Astrocyte of the cerebellum (primary cell): ENCODE measurements at regions not wholly inside any gene's neighbourhood (a gene's known extent, or its start where the extent isn't known, plus 50 kb on each side); places are given as distances from the start of the nearest gene placed in this dataset.

Experiments used
- DNase-seq: peaks from one replicate; pipeline ENCODE4 v3.0.0-alpha.2; 2011; ENCODE audit warnings: low read depth
- H3K4me3 ChIP-seq: 2 replicates; pipeline ENCODE4 v1.5.1; 2011; ENCODE audit warnings: mild to moderate bottlenecking, low read depth, low read length, moderate library complexity
- CTCF ChIP-seq: IDR thresholded peaks from 2 replicates; pipeline ENCODE4 v1.5.1; 2012; ENCODE audit warnings: low read length, low read depth, moderate library complexity, mild to moderate bottlenecking; ENCODE audit errors: missing control alignments
- in situ Hi-C: cut with HindIII; loops from 2 replicates; pipeline ENCODE4 v1.10.0; 2017; ENCODE audit warnings: low sequenced_read_pairs

DNA sequence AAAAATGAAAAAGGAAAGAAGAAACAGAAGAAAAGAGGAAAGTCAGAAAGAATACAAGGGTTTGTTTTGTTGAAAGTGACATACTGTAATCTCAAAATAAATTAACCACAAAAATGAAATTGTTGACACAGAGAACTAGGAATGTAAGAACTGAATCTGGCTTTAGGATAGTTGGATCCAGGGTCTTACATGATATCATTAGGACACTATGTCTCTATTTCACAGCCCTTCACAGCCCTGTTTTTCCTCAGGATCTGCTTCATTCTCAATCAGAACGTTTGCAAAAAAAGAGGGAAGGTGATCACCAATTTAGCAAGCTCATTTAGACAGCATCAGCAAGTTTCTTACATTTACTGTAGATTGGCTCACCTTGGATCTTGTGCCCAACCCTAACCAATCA is 188.5 kb upstream of the NREP start:
- TF ChIP-seq CTCF, result no peak
- in situ Hi-C loops, result no loop called here

GRCh38 chr5:111942661-111943401 is 185.8 kb upstream of the NREP start:
- in situ Hi-C loops, result no loop called here
- no peak overlapping the region for H3K4me3 ChIP-seq
- TF ChIP-seq CTCF, result no peak
- no peak for DNase-seq

More for the DNA sequence above, 188.5 kb upstream of the NREP start:
- DNase-seq, result no peak
- H3K4me3 ChIP-seq, result no peak overlapping the region

DNA sequence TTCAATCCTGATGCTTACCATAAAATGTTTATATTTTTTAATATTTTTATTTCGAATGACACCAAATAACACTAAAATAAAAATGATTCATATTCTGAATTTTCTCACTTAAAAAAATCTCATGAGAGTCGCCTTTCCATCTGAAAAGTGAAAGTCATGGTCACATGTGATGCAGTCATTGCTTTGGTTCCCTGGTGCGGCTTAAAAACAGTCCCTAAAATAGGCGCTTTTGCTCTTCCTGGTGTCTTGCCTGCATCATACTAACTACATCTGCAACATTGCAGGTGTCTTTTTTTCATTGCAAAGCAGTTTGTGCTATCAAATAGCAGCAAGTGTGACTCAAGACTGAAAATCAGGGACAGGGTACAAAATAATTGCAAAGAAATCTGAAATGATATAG is 185.2 kb upstream of the NREP start:
- no peak overlapping the region for H3K4me3 ChIP-seq
- DNase-seq, result no peak
- in situ Hi-C loops, result no loop called here
- no peak for TF ChIP-seq CTCF

- no peak overlapping the region for H3K4me3 ChIP-seq
- DNase-seq, result no peak
- in situ Hi-C loops, result no loop called here
- no peak for TF ChIP-seq CTCF
These were observed 180.1 kb upstream of the NREP start for GRCh38 chr5:111937094-111937493.

DNA sequence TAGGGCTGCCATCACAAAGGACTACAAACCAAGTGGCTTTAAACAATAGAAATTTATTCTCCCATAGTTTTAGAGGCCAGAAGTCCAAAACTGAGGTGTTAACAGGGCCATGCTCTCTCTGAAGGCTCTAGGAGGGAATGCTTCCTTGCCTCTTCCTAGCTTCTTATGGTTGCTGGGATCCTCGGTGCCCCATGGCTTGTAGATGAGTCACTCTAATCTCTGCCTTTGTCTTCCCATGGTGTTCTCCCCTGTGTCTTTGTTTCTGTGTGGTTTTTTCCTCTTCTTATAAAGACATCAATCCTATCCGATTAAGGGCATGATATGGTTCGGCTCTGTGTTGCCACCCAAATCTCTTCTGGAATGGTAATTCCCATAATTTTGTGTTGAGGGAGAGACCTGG is 178.8 kb upstream of the NREP start:
- DNase-seq, result no peak
- TF ChIP-seq CTCF, result no peak
- in situ Hi-C loops, result no loop called here
- no peak overlapping the region for H3K4me3 ChIP-seq

- no peak overlapping the region for H3K4me3 ChIP-seq
- DNase-seq, result no peak
- TF ChIP-seq CTCF, result no peak
- in situ Hi-C loops, result no loop called here
These were observed 178.0 kb upstream of the NREP start for GRCh38 chr5:111935009-111935408.
